Lung (tissue), 9 donors: ENCODE measurements at regions not wholly inside any gene's neighbourhood (a gene's known extent, or its start where the extent isn't known, plus 50 kb on each side); places are given as distances from the start of the nearest gene placed in this dataset.
"Not testable (repeated sequence)": the region's sequence is repeated elsewhere in the genome, so short reads cannot be mapped to it uniquely, and the experiment has no call there.

Experiments
- ATAC-seq: fragments of 200-7000 bp; cut with Tn5 transposase; one replicate; pipeline ENCODE4 v1.9.1; 2020; ENCODE audit warnings: moderate number of reproducible peaks; ENCODE audit not compliant: insufficient read depth, low FRiP score
- DNase-seq, 3 donors: peaks; one replicate each; pipeline ENCODE4 v3.0.0-alpha.2; 2013 to 2017
- H3K27ac ChIP-seq, 2 donors: one replicate each; pipeline ENCODE4 v1.5.1; 2013; ENCODE audit warnings: mild to moderate bottlenecking in 2 of 2, moderate library complexity in 2 of 2, control low read depth in 1 of 2, inconsistent platforms in 1 of 2, low read depth in 1 of 2, low read length in 1 of 2
- H3K27me3 ChIP-seq, 3 donors: one replicate each; pipeline ENCODE4 v1.5.1; 2013; ENCODE audit warnings: low read length in 2 of 3; ENCODE audit not compliant: control insufficient read depth in 3 of 3, insufficient read depth in 3 of 3
- H3K36me3 ChIP-seq, 4 donors: one replicate each; pipeline ENCODE4 v1.5.1; 2013; ENCODE audit warnings: low read length in 4 of 4, mild to moderate bottlenecking in 1 of 4, moderate library complexity in 1 of 4; ENCODE audit not compliant: control insufficient read depth in 4 of 4, insufficient read depth in 4 of 4
- H3K4me1 ChIP-seq, 5 donors: one replicate each; pipeline ENCODE4 v1.5.1; 2013; ENCODE audit warnings: low read length in 5 of 5, mild to moderate bottlenecking in 2 of 5, moderate library complexity in 1 of 5; ENCODE audit not compliant: control insufficient read depth in 5 of 5, insufficient read depth in 5 of 5
- H3K4me3 ChIP-seq: one replicate; pipeline ENCODE4 v1.5.1; 2013; ENCODE audit warnings: mild to moderate bottlenecking, control low read depth, moderate library complexity
- H3K9ac ChIP-seq, 2 donors: one replicate each; pipeline ENCODE4 v1.5.1; 2013; ENCODE audit warnings: low read length in 2 of 2, control low read depth in 1 of 2; ENCODE audit not compliant: insufficient read depth in 1 of 2
- H3K9me3 ChIP-seq, 4 donors: one replicate each; pipeline ENCODE4 v1.5.1; 2013; ENCODE audit warnings: low read length in 3 of 4, mild to moderate bottlenecking in 1 of 4, moderate library complexity in 1 of 4; ENCODE audit not compliant: control insufficient read depth in 4 of 4, insufficient read depth in 3 of 4
- WGBS, 2 donors: extraction: QIAGEN DNeasy Blood & Tissue Kit; methylation state at CpG; one replicate each; pipeline ENCODE4 v1.1.7; 2013; 5-methylcytosine and 5-hydroxymethylcytosine counted together
- donor health status: Bipolar disorder and iron deficiency.
- donor health status: healthy.
- donor health status: DM: yes; HTN: yes; CAD: no.

GRCh38 chr15:32313446-32314209 lies 89.5 kb downstream of the GOLGA8K start:
- not testable (repeated sequence) for ATAC-seq, H3K36me3 ChIP-seq, H3K9ac ChIP-seq, H3K4me1 ChIP-seq, H3K9me3 ChIP-seq, H3K4me3 ChIP-seq, H3K27me3 ChIP-seq, H3K27ac ChIP-seq, DNase-seq
- 69 to 82% methylated on average over 20 to 32 of the region's 77 CpGs for WGBS, 2 donors

- H3K27ac ChIP-seq, H3K36me3 ChIP-seq, H3K9ac ChIP-seq, H3K4me1 ChIP-seq, H3K9me3 ChIP-seq, H3K4me3 ChIP-seq, ATAC-seq, H3K27me3 ChIP-seq: not testable (repeated sequence)
- WGBS, 2 donors, result 10 to 12% methylated on average over 12 to 30 of the region's 37 CpGs
- DNase-seq, result peak in 1 of 3 donors; percentile 9
Measured at GRCh38 chr15:32312721-32313120, 90.4 kb downstream of the GOLGA8K start.

- not testable (repeated sequence) for DNase-seq, ATAC-seq, H3K4me3 ChIP-seq, H3K9me3 ChIP-seq, H3K36me3 ChIP-seq, H3K27ac ChIP-seq, H3K9ac ChIP-seq, H3K4me1 ChIP-seq, H3K27me3 ChIP-seq
- WGBS, 2 donors, result 46 to 61% methylated on average over 4 to 5 of the region's 5 CpGs
Measured at GRCh38 chr15:32307592-32307991, 95.5 kb downstream of the GOLGA8K start.

- not testable (repeated sequence) for H3K4me3 ChIP-seq, H3K4me1 ChIP-seq, H3K36me3 ChIP-seq, DNase-seq, H3K9ac ChIP-seq, H3K27me3 ChIP-seq, H3K27ac ChIP-seq, H3K9me3 ChIP-seq
- peak; percentile 69 for ATAC-seq
- WGBS, 2 donors, result 63% methylated on average over 3 of the region's 21 CpGs; no CpG with 5 or more reads in 1 of the 2 donors
Measured at GRCh38 chr15:32276200-32276830, 126.8 kb downstream of the GOLGA8K start.

GRCh38 chr15:32253958-32254357 lies 149.1 kb downstream of the GOLGA8K start:
- H3K9ac ChIP-seq, DNase-seq, H3K9me3 ChIP-seq, ATAC-seq, H3K4me3 ChIP-seq, H3K36me3 ChIP-seq, H3K27ac ChIP-seq, H3K27me3 ChIP-seq, H3K4me1 ChIP-seq: not testable (repeated sequence)
- WGBS, 2 donors, result 88 to 100% methylated on average over 3 of the region's 7 CpGs

- WGBS, 2 donors, result 89 to 91% methylated on average over 1 of the region's 1 CpG
- ATAC-seq, H3K4me1 ChIP-seq, H3K27me3 ChIP-seq, DNase-seq, H3K36me3 ChIP-seq, H3K27ac ChIP-seq, H3K9me3 ChIP-seq, H3K9ac ChIP-seq, H3K4me3 ChIP-seq: not testable (repeated sequence)
Measured at GRCh38 chr15:32249207-32249606, 153.9 kb downstream of the GOLGA8K start.

- H3K4me3 ChIP-seq, ATAC-seq, H3K9ac ChIP-seq, DNase-seq, H3K27me3 ChIP-seq, H3K4me1 ChIP-seq, H3K36me3 ChIP-seq, H3K9me3 ChIP-seq, H3K27ac ChIP-seq: not testable (repeated sequence)
- WGBS, 2 donors, result no CpG with 5 or more reads among the region's 10 CpGs
Measured at GRCh38 chr15:32243727-32244126, 159.4 kb downstream of the GOLGA8K start.

- H3K9ac ChIP-seq, H3K9me3 ChIP-seq, H3K4me3 ChIP-seq, H3K4me1 ChIP-seq, ATAC-seq, H3K27me3 ChIP-seq, H3K36me3 ChIP-seq, DNase-seq, H3K27ac ChIP-seq: not testable (repeated sequence)
- WGBS, 2 donors, result 90% methylated on average over 7 to 8 of the region's 14 CpGs
Measured at GRCh38 chr15:32242780-32243528, 160.1 kb downstream of the GOLGA8K start.
